ENCODE measurements at regions not wholly inside any gene's neighbourhood (a gene's known extent, or its start where the extent isn't known, plus 50 kb on each side); places are given as distances from the start of the nearest gene placed in this dataset.

GRCh38 chr13:106433066-106433465, 102.4 kb downstream of the EFNB2 start:
- no peak overlapping the region for H3K9ac ChIP-seq (ENCODE audit: low read length)
- H3K9me3 ChIP-seq (ENCODE audit: control insufficient read depth, low read length) = no peaks in the 10 kb centered on the region
- H3K4me1 ChIP-seq (ENCODE audit: control insufficient read depth, insufficient read depth, low read length) = no peaks in the 10 kb centered on the region

GRCh38 chr13:106432636-106433035, 102.8 kb downstream of the EFNB2 start:
- H3K4me1 ChIP-seq (ENCODE audit: control insufficient read depth, insufficient read depth, low read length) = no peaks in the 10 kb centered on the region
- no peaks in the 10 kb centered on the region for H3K36me3 ChIP-seq (ENCODE audit: control insufficient read depth, insufficient read depth, low read length)
- no peaks in the 10 kb centered on the region for H3K27me3 ChIP-seq (ENCODE audit: control insufficient read depth, insufficient read depth, low read length)
- no peak overlapping the region for H3K4me3 ChIP-seq (ENCODE audit: low read length)
- no peaks in the 10 kb centered on the region for H3K9me3 ChIP-seq (ENCODE audit: control insufficient read depth, low read length)
- no peak overlapping the region for H3K9ac ChIP-seq (ENCODE audit: low read length)

More at GRCh38 chr13:106433066-106433465, 102.4 kb downstream of the EFNB2 start:
- Histone ChIP-seq H3K36me3 (ENCODE audit: control insufficient read depth, insufficient read depth, low read length) (no peaks in the 10 kb centered on the region), H3K4me3 (ENCODE audit: low read length) (no peak overlapping the region), H3K27me3 (ENCODE audit: control insufficient read depth, insufficient read depth, low read length) (no peaks in the 10 kb centered on the region)

- H3K4me1 ChIP-seq (ENCODE audit: control insufficient read depth, insufficient read depth, low read length) = no peaks in the 10 kb centered on the region
- no peaks in the 10 kb centered on the region for H3K9me3 ChIP-seq (ENCODE audit: control insufficient read depth, low read length)
- no peak overlapping the region for H3K9ac ChIP-seq (ENCODE audit: low read length)
- no peak overlapping the region for H3K4me3 ChIP-seq (ENCODE audit: low read length)
- H3K36me3 ChIP-seq (ENCODE audit: control insufficient read depth, insufficient read depth, low read length) = no peaks in the 10 kb centered on the region
- no peaks in the 10 kb centered on the region for H3K27me3 ChIP-seq (ENCODE audit: control insufficient read depth, insufficient read depth, low read length)
Observed at GRCh38 chr13:106426909-106427308, 108.6 kb downstream of the EFNB2 start.

- no peaks in the 10 kb centered on the region for H3K4me1 ChIP-seq (ENCODE audit: control insufficient read depth, insufficient read depth, low read length)
- H3K4me3 ChIP-seq (ENCODE audit: low read length) = no peak overlapping the region
- H3K9me3 ChIP-seq (ENCODE audit: control insufficient read depth, low read length) = no peaks in the 10 kb centered on the region
- no peak overlapping the region for H3K9ac ChIP-seq (ENCODE audit: low read length)
- H3K36me3 ChIP-seq (ENCODE audit: control insufficient read depth, insufficient read depth, low read length) = no peaks in the 10 kb centered on the region
- H3K27me3 ChIP-seq (ENCODE audit: control insufficient read depth, insufficient read depth, low read length) = no peaks in the 10 kb centered on the region
Observed at GRCh38 chr13:106425661-106426060, 109.8 kb downstream of the EFNB2 start.

- H3K4me1 ChIP-seq (ENCODE audit: control insufficient read depth, insufficient read depth, low read length) = no peaks in the 10 kb centered on the region
- H3K4me3 ChIP-seq (ENCODE audit: low read length) = no peak overlapping the region
- no peaks in the 10 kb centered on the region for H3K27me3 ChIP-seq (ENCODE audit: control insufficient read depth, insufficient read depth, low read length)
- H3K9me3 ChIP-seq (ENCODE audit: control insufficient read depth, low read length) = no peaks in the 10 kb centered on the region
- no peaks in the 10 kb centered on the region for H3K36me3 ChIP-seq (ENCODE audit: control insufficient read depth, insufficient read depth, low read length)
- H3K9ac ChIP-seq (ENCODE audit: low read length) = no peak overlapping the region
Observed at GRCh38 chr13:106424805-106425204, 110.7 kb downstream of the EFNB2 start.

- H3K9me3 ChIP-seq (ENCODE audit: control insufficient read depth, low read length) = no peaks in the 10 kb centered on the region
Observed at GRCh38 chr13:106423530-106423929, 111.9 kb downstream of the EFNB2 start.

GRCh38 chr13:106418556-106418955, 116.9 kb downstream of the EFNB2 start:
- H3K4me3 ChIP-seq (ENCODE audit: low read length) = no peak overlapping the region
- no peak overlapping the region for H3K9ac ChIP-seq (ENCODE audit: low read length)
- H3K27me3 ChIP-seq (ENCODE audit: control insufficient read depth, insufficient read depth, low read length) = no peaks in the 10 kb centered on the region
- H3K9me3 ChIP-seq (ENCODE audit: control insufficient read depth, low read length) = no peaks in the 10 kb centered on the region
- no peaks in the 10 kb centered on the region for H3K4me1 ChIP-seq (ENCODE audit: control insufficient read depth, insufficient read depth, low read length)
- H3K36me3 ChIP-seq (ENCODE audit: control insufficient read depth, insufficient read depth, low read length) = no peaks in the 10 kb centered on the region

More at GRCh38 chr13:106423530-106423929, 111.9 kb downstream of the EFNB2 start:
- no peaks in the 10 kb centered on the region for H3K36me3 ChIP-seq (ENCODE audit: control insufficient read depth, insufficient read depth, low read length)
- H3K4me1 ChIP-seq (ENCODE audit: control insufficient read depth, insufficient read depth, low read length) = no peaks in the 10 kb centered on the region
- H3K27me3 ChIP-seq (ENCODE audit: control insufficient read depth, insufficient read depth, low read length) = no peaks in the 10 kb centered on the region
- H3K9ac ChIP-seq (ENCODE audit: low read length) = no peak overlapping the region
- no peak overlapping the region for H3K4me3 ChIP-seq (ENCODE audit: low read length)

GRCh38 chr13:106417467-106418110, 117.9 kb downstream of the EFNB2 start:
- Histone ChIP-seq H3K9me3 (ENCODE audit: control insufficient read depth, low read length) (no peaks in the 10 kb centered on the region), H3K9ac (ENCODE audit: low read length) (no peak overlapping the region), H3K36me3 (ENCODE audit: control insufficient read depth, insufficient read depth, low read length) (no peaks in the 10 kb centered on the region), H3K4me3 (ENCODE audit: low read length) (no peak overlapping the region), H3K27me3 (ENCODE audit: control insufficient read depth, insufficient read depth, low read length) (no peaks in the 10 kb centered on the region), H3K4me1 (ENCODE audit: control insufficient read depth, insufficient read depth, low read length) (no peaks in the 10 kb centered on the region)

GRCh38 chr13:106416645-106417044, 118.8 kb downstream of the EFNB2 start:
- H3K27me3 ChIP-seq (ENCODE audit: control insufficient read depth, insufficient read depth, low read length) = no peaks in the 10 kb centered on the region
- H3K36me3 ChIP-seq (ENCODE audit: control insufficient read depth, insufficient read depth, low read length) = no peaks in the 10 kb centered on the region
- H3K4me3 ChIP-seq (ENCODE audit: low read length) = no peak overlapping the region
- no peaks in the 10 kb centered on the region for H3K9me3 ChIP-seq (ENCODE audit: control insufficient read depth, low read length)
- no peak overlapping the region for H3K9ac ChIP-seq (ENCODE audit: low read length)
- H3K4me1 ChIP-seq (ENCODE audit: control insufficient read depth, insufficient read depth, low read length) = no peaks in the 10 kb centered on the region

- H3K4me3 ChIP-seq (ENCODE audit: low read length) = no peak overlapping the region
- no peaks in the 10 kb centered on the region for H3K4me1 ChIP-seq (ENCODE audit: control insufficient read depth, insufficient read depth, low read length)
- H3K36me3 ChIP-seq (ENCODE audit: control insufficient read depth, insufficient read depth, low read length) = no peaks in the 10 kb centered on the region
- no peak overlapping the region for H3K9ac ChIP-seq (ENCODE audit: low read length)
- H3K9me3 ChIP-seq (ENCODE audit: control insufficient read depth, low read length) = no peaks in the 10 kb centered on the region
- H3K27me3 ChIP-seq (ENCODE audit: control insufficient read depth, insufficient read depth, low read length) = no peaks in the 10 kb centered on the region
Observed at GRCh38 chr13:106415971-106416370, 119.5 kb downstream of the EFNB2 start.

GRCh38 chr13:106415442-106415841, 120.0 kb downstream of the EFNB2 start:
- no peak overlapping the region for H3K4me3 ChIP-seq (ENCODE audit: low read length)
- no peaks in the 10 kb centered on the region for H3K27me3 ChIP-seq (ENCODE audit: control insufficient read depth, insufficient read depth, low read length)
- no peak overlapping the region for H3K9ac ChIP-seq (ENCODE audit: low read length)
- no peaks in the 10 kb centered on the region for H3K36me3 ChIP-seq (ENCODE audit: control insufficient read depth, insufficient read depth, low read length)
- H3K9me3 ChIP-seq (ENCODE audit: control insufficient read depth, low read length) = no peaks in the 10 kb centered on the region
- no peaks in the 10 kb centered on the region for H3K4me1 ChIP-seq (ENCODE audit: control insufficient read depth, insufficient read depth, low read length)

- H3K27me3 ChIP-seq (ENCODE audit: control insufficient read depth, insufficient read depth, low read length) = no peaks in the 10 kb centered on the region
- no peaks in the 10 kb centered on the region for H3K4me1 ChIP-seq (ENCODE audit: control insufficient read depth, insufficient read depth, low read length)
- H3K9ac ChIP-seq (ENCODE audit: low read length) = no peak overlapping the region
- H3K36me3 ChIP-seq (ENCODE audit: control insufficient read depth, insufficient read depth, low read length) = no peaks in the 10 kb centered on the region
- H3K4me3 ChIP-seq (ENCODE audit: low read length) = no peak overlapping the region
- H3K9me3 ChIP-seq (ENCODE audit: control insufficient read depth, low read length) = no peaks in the 10 kb centered on the region
Observed at GRCh38 chr13:106407338-106407737, 128.1 kb downstream of the EFNB2 start.

GRCh38 chr13:106405731-106406130, 129.7 kb downstream of the EFNB2 start:
- H3K27me3 ChIP-seq (ENCODE audit: control insufficient read depth, insufficient read depth, low read length) = no peaks in the 10 kb centered on the region
- H3K9me3 ChIP-seq (ENCODE audit: control insufficient read depth, low read length) = no peaks in the 10 kb centered on the region
- H3K4me1 ChIP-seq (ENCODE audit: control insufficient read depth, insufficient read depth, low read length) = no peaks in the 10 kb centered on the region

More at GRCh38 chr13:106405731-106406130, 129.7 kb downstream of the EFNB2 start:
- Histone ChIP-seq H3K9ac (ENCODE audit: low read length) (no peak overlapping the region), H3K4me3 (ENCODE audit: low read length) (no peak overlapping the region), H3K36me3 (ENCODE audit: control insufficient read depth, insufficient read depth, low read length) (no peaks in the 10 kb centered on the region)
